Progenitor cell of endocrine pancreas (in vitro differentiated cells): ENCODE measurements at regions not wholly inside any gene's neighbourhood (a gene's known extent, or its start where the extent isn't known, plus 50 kb on each side); places are given as distances from the start of the nearest gene placed in this dataset.

Experiments
- DNase-seq: peaks from one replicate; pipeline ENCODE4 v3.0.0; 2021; ENCODE audit warnings: low spot score; ENCODE audit not compliant: unreplicated experiment
- H3K27ac Mint-ChIP-seq: 2 replicates; pipeline ENCODE4 v1.8.0; 2021; ENCODE audit warnings: mild to moderate bottlenecking, moderate library complexity, mixed read lengths
- H3K27me3 Mint-ChIP-seq: 2 replicates; pipeline ENCODE4 v1.8.0; 2021; ENCODE audit warnings: mixed read lengths
- H3K36me3 Mint-ChIP-seq: 2 replicates; pipeline ENCODE4 v1.8.0; 2022; ENCODE audit warnings: mixed read lengths; ENCODE audit not compliant: insufficient read depth
- H3K4me1 Mint-ChIP-seq: 2 replicates; pipeline ENCODE4 v1.8.0; 2021; ENCODE audit warnings: low read depth, mixed read lengths
- H3K4me3 Mint-ChIP-seq: 2 replicates; pipeline ENCODE4 v1.8.0; 2021; ENCODE audit warnings: low read depth, mild to moderate bottlenecking, moderate library complexity, mixed read lengths
- H3K9me3 Mint-ChIP-seq: 2 replicates; pipeline ENCODE4 v1.8.0; 2021; ENCODE audit warnings: low read depth, mixed read lengths
- CTCF ChIP-seq: fragments of 200-600 bp; sonication (generic); IDR thresholded peaks from one replicate; pipeline ENCODE4 v1.5.0; 2021; ENCODE audit warnings: antibody characterized with exemption, mild to moderate bottlenecking; ENCODE audit not compliant: unreplicated experiment

- H3K9me3 Mint-ChIP-seq = no peaks in the 10 kb centered on the region
- no peak for TF ChIP-seq CTCF
- no peaks in the 10 kb centered on the region for H3K36me3 Mint-ChIP-seq
- DNase-seq = no peak
- H3K4me1 Mint-ChIP-seq = no peaks in the 10 kb centered on the region
- peaks cover 17% of the 10 kb centered on the region for H3K27me3 Mint-ChIP-seq
- no peak overlapping the region for H3K27ac Mint-ChIP-seq
- no peak overlapping the region for H3K4me3 Mint-ChIP-seq
Measured at GRCh38 chr6:90650041-90650940, 63.4 kb upstream of the MAP3K7 start.

GRCh38 chr6:90648873-90649272 lies 62.0 kb upstream of the MAP3K7 start:
- Mint-ChIP-seq H3K36me3 (no peaks in the 10 kb centered on the region), H3K27me3 (peaks cover 9% of the 10 kb centered on the region), H3K4me1 (no peaks in the 10 kb centered on the region), H3K27ac (no peak overlapping the region), H3K9me3 (no peaks in the 10 kb centered on the region), H3K4me3 (no peak overlapping the region)
- DNase-seq = no peak
- no peak for TF ChIP-seq CTCF

DNA sequence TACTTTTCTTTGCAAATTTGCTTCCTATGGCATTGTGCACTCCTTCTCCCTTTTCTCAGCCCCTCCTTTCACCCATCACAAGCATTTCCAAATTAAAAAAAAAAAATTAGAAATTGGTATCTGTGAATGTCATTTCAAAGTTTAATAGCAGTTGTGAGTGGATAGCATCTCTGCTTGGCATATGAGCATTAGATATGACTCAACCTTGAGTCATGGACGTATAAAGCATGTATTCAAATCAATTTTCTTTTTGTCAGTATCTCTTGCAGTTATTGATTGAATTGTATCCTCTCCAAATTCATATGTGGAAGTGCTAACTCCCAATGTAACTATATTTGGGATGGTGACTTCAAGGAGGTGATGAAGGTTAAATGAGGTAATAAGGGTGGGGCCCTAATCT lies 60.1 kb upstream of the MAP3K7 start:
- no peak overlapping the region for H3K4me3 Mint-ChIP-seq
- no peak for DNase-seq
- no peak for TF ChIP-seq CTCF
- H3K4me1 Mint-ChIP-seq = no peaks in the 10 kb centered on the region
- H3K27ac Mint-ChIP-seq = no peak overlapping the region
- no peaks in the 10 kb centered on the region for H3K9me3 Mint-ChIP-seq
- peaks cover 1% of the 10 kb centered on the region for H3K27me3 Mint-ChIP-seq
- H3K36me3 Mint-ChIP-seq = no peaks in the 10 kb centered on the region

DNA sequence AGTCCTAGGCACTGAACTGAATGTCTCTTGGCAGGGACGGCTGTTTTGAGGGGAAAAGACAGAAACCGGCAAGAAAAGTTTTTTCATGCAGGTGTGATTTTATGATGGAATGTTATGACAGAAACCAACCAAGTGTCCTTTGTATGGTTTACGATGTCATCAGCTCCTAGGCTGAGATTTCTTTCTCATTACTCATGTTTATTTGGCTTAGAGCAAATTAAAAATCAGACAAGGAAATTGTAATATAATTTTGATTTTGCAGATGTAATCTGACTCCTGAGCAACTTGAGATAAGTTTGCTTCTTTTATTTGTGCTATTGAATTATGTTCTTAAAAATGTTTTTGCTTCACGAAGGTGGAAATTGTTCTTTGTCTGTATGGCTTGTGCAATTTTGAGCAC lies 58.8 kb upstream of the MAP3K7 start:
- H3K27ac Mint-ChIP-seq = no peak overlapping the region
- no peaks in the 10 kb centered on the region for H3K9me3 Mint-ChIP-seq
- H3K4me3 Mint-ChIP-seq = no peak overlapping the region
- no peak for DNase-seq
- H3K27me3 Mint-ChIP-seq = no peaks in the 10 kb centered on the region
- no peak for TF ChIP-seq CTCF
- no peaks in the 10 kb centered on the region for H3K4me1 Mint-ChIP-seq
- no peaks in the 10 kb centered on the region for H3K36me3 Mint-ChIP-seq

GRCh38 chr6:90644492-90644891 lies 57.6 kb upstream of the MAP3K7 start:
- H3K27me3 Mint-ChIP-seq = no peaks in the 10 kb centered on the region
- H3K36me3 Mint-ChIP-seq = no peaks in the 10 kb centered on the region
- H3K4me1 Mint-ChIP-seq = no peaks in the 10 kb centered on the region
- no peak overlapping the region for H3K4me3 Mint-ChIP-seq
- no peaks in the 10 kb centered on the region for H3K9me3 Mint-ChIP-seq
- no peak overlapping the region for H3K27ac Mint-ChIP-seq
- DNase-seq = no peak
- no peak for TF ChIP-seq CTCF
